NCI-H1048 (cell line): ENCODE measurements at regions not wholly inside any gene's neighbourhood (a gene's known extent, or its start where the extent isn't known, plus 50 kb on each side); places are given as distances from the start of the nearest gene placed in this dataset.
"Not testable (repeated sequence)": the region's sequence is repeated elsewhere in the genome, so short reads cannot be mapped to it uniquely, and the experiment has no call there.

ENCODE experiments used
- DNase-seq: peaks from one replicate; lab custom pipeline; 2025; lab: John Stamatoyannopoulos, UW

DNA sequence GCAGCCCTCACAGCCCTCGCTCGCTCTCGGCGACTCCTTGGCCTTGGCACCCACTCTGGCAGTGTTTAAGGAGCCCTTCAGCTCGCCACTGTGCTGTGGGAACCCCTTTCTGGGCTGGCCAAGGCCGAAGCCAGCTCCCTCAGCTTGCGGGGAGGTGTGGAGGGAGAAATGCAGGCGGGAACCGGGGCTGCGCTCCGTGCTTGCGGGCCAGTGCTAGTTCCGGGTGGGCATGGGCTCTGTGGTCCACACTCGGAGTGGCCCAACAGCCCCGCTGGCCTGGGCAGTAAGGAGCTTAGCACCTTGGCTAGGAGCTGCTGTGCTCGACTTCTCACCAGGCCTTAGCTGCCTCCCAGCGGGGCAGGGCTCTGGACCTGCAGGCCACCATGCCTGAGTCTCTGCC, 192.6 kb downstream of the COX18 start:
- no peak for DNase-seq

DNA sequence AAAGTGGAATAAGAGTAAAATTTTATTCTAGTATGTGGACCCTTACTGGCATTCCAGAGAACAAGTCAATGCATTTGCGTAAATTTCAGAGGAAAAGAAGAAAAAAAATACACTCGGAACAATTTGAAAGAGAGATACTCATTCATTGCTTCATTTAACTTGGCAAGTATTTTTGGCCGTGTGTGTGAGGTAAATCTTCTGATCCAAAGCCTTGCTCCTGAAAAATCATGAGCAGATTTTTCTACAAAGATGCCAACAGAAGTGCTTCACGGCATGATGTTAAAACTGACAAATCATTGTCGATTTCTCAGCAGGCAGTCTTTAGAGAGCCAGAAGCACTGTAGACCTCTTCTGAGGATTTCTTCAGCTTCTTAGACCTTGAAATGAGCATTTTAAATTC, 194.0 kb downstream of the COX18 start:
- no peak for DNase-seq

DNA sequence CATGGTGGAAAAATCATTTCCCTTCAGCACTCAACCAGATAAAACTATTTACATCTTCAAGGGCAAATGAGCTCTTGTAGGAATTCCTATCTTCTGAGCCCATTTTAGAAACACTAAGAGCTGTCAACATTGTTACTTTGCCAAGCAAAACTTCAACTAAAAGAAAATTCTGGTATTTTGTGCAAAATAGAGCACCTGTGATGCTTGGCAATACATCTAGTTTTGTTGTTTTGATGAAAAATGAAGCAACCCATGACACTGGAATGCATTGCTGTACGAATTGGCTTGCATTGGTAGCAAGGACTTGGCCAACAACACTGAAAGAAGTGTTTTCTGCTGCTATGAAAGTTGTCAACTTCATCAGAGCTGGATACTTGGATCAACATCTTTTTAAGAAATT, 194.4 kb downstream of the COX18 start:
- no peak for DNase-seq

DNA sequence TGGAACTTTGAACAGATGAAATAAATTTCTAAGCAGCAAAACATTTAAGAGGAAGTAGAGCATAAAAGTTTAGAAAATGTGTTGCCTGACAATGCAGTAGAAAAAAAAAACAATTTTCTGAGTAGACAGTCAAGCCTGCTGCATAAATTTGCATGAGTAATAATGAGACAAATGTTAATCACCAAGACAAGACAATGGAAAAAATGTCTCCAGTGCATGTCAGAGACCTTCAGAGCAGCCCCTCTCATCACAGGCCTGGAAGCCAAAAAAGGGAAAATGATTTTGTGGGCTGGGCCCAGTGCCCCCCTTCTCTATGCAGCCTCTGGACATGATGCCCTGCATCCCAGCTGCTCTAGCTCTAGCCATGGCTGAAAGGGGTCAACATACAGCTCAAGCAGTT, 204.6 kb downstream of the COX18 start:
- DNase-seq, result no peak

DNA sequence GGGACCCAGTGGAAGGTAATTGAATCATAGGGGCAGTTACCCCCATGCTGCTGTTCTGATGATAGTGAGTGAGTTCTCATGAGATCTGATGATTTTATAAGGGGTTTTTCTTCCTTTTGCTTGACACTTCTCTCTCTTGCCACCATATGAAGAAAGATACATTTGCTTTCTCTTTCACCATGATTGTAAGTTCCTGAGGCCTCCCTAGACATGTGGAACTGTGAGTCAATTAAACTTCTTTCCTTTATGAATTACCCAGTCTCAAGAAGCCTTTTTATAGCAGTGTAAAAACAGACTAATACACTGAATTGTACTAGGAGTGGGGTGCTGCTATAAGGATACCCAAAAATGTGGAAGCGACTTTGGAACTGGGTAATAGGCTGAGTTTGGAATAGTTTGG, 205.2 kb downstream of the COX18 start:
- not testable (repeated sequence) for DNase-seq

DNA sequence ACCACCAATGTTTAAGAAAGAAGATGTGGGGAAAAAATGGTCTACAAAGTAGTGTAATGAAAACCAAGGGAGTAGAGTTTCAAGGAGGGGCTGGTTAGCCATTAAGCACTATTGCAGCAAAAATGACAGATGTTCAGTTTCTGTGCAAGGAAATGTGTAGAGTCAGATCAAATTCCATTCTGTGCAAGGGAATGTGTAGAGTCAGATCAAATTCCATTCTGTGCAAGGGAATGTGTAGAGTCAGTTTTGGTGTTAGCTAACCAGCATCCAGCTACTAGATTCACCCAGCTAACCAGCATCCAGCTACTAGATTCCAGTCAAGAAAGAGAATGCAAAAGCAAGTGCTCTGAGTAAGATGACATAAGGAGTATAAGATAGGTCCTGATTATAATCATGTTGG, 208.8 kb downstream of the COX18 start:
- DNase-seq, result no peak

DNA sequence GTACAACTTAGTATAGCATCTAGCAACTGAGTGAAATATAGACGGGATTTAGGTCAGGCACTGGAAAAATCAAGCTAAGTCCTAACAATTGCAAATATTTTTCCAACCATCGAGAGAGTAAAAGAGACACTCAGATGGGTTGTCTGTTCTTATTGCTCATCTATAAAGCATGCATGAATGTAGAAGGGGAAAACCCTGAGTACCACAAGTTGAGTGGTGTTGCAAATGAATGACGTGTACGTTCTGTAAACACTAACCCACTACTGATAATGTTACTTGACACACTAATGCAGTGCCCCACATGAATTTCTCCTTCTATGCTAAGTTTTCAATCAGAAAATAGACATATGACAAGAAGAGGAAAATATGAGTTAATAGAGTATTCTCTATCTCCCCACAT, 211.2 kb downstream of the COX18 start:
- no peak for DNase-seq

DNA sequence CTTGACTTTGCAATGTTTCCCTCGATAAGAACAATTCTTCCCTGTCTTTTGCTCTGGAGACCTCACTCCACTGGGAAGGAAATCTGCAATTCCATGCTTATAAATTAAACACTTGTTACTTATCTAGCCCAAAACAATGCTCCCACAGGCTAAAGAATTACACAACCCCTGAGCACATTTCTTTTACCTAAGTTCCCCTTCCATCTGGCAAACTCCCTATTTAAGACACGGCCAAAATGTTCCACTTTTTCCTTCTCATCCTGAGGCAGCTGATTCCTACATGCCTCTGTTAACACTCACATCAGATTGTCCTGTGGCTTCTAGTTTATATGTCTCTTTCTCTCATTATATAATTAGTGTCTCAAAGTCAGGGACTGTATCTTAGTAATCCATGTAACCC, 211.7 kb downstream of the COX18 start:
- DNase-seq, result no peak

DNA sequence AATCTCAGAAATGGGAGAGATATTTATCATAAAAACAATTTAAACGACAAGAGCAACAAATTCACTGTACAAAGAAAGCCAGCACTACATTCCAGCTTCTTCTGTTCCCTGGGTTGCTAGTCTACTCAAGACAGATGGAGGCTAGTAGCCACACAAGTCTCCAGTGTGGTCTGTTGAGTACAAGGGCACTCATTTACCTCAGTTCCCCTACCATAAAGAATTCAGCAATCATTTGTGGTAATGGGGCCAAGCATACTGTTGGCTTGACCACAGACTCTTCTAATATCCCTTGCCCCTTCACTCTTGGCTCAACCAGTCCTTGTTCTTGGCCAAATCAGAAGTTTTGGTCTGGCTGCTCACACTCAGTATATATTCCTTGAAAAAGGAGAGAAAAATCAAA, 212.3 kb downstream of the COX18 start:
- no peak for DNase-seq

DNA sequence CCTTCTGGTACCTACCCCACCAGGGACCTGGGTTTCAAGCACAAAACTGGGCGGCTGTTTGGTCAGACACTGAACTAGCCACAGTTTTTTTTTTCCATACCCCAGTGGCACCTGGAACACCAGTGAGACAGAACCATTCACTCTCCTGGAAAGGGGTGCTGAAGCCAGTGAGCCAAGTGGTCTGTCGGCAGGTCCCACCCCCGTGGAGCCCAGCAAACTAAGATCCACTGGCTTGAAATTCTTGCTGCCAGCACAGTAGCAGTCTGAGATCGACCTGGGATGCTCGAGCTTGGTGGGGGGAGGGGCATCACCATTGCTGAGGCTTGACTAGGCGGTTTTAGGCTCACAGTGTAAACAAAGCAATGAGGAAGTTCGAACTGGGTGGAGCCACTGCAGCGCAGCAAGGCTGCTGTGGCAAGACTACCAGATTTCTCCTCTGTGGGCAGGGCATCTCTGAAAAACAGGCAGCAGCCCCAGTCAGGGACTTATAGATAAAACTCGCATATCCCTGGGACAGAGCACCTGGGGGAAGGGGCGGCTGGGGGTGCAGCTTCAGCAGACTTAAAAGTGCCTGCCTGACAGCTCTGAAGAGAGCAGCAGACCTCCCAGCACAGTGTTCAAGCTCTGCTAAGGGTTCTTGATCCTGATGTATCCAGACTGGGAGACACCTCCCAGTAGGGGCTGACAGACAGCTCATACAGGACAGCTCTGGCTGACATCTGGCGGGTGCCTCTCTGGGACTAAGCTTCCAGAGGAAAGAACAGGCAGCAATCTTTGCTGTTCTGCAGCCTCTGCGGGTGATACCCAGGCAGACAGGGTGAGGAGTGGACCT, 223.0 kb downstream of the COX18 start:
- DNase-seq, result no peak

DNA sequence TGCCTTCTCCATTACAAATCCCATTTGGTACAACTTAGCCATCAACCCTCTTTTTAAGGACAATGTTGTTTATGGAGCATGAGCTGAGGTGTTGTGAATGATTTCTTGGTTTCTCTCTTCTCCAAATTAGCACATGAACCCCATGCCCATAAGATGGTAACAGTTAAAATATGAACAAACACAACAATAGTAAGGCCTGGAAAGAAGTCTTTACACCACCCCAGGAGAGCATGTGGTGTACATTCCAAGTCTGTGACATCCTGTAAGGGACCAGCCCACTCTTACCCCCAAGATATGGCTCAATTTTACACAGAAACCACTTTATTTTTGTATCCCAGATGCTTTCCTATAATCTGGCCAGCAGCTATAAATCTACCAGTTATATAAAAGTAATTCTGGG, 226.1 kb downstream of the COX18 start:
- DNase-seq, result no peak

DNA sequence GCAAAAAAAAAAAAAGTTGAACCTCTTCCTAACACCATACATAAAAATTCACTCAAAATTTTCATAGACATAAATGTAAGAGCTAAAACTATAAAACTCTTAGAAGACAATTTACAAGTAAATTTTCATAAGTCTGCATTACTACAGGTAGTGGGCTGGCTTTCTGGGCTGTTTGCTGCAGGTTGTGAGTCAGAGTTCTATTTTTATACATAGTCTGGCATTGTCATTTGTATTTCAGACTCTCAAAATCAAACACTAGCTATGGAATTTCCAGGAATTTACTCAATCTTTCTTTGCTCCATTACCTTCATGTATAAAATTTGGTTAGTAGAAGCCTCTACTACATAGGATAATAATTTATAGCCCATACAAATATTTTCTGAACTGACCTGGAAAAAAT, 227.2 kb downstream of the COX18 start:
- DNase-seq, result no peak

DNA sequence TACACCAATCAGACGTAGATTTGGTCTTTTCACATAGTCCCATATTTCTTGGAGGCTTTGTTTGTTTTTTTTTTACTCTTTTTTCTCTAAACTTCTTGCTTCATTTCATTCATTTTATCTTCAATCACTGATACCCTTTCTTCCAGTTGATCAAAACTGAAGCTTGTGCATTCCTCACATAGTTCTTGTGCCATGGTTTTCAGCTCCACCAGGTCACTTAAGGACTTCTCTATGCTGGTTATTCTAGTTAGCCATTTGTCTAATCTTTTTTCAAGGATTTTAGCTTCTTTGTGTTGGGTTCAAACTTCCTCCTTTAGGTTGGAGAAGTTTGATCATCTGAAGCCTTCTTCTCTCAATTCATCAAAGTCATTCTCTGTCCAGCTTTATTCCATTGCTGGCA, 229.3 kb downstream of the COX18 start:
- DNase-seq, result not testable (repeated sequence)

DNA sequence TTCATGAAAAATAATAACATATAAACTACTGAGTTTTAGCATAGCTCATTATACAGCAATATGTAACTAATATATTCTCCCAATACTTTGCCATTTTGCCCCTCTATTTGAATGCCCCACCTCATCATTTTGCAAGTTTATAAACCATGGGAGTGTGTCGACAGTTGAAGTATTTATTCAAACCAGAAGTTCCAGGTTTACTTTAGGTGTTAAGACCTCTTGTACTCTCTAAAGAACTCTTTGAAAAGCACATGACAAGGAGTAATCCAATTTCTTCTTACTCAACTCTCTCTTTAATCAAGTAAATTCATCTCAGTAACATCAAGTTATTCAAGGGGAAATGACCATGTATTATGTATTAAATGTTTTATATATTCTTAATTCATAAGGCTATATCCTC, 240.7 kb downstream of the COX18 start:
- DNase-seq, result no peak

DNA sequence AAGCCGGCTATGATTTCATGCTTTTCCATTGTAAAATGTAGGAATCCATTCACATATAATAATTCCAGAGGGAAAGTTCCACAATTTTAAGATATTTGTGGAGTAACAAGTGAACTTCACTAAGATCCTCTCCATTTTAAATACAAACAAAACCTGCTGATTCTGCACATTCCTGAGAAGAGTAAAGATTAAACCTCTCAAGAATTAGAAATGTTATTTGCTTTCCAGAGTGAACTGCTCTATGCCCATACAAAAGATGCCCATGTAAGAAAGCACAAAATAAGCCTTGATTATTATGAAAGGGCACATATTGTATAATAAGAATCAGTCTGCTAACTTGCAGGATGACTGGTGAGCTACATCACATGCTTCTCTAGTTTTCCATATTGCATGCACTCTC, 241.5 kb downstream of the COX18 start:
- DNase-seq, result no peak

DNA sequence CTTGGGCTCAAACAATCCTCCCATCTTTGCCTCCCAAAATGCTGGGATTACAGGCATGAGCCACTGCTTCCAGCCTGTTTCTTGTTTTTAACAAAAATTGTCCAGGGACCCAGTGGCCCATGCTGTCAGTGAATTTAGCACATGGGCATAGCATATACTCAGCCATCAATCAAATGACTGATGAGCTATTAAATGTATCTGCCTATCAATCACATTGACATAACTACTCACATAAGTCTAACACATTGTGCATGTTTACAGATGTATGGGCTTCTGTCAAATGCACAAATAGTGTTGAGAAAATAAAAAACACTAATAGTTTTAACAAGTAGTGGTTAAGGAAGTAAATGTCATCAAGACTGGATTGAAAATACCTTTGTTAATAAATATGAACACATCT, 249.4 kb downstream of the COX18 start:
- no peak for DNase-seq

DNA sequence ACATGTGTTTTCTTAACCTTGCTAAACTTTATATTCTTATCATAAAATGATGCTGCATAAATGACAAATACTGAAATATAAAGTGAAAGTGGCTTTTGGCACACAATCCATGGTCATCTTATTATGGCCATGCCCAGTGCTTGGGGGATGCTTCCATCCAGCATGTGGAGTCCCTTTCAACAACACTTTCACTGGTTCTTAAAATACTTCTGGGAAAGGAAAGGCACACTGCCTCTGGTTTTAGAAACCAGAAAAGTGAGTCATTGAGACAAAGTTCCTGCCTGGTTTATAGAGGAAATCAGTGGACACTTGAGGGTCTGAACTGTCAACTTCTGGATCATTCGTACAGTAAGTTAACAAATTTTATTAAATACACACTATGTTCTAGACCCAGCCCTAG, 248.0 kb upstream of the ADAMTS3 start:
- DNase-seq, result no peak

DNA sequence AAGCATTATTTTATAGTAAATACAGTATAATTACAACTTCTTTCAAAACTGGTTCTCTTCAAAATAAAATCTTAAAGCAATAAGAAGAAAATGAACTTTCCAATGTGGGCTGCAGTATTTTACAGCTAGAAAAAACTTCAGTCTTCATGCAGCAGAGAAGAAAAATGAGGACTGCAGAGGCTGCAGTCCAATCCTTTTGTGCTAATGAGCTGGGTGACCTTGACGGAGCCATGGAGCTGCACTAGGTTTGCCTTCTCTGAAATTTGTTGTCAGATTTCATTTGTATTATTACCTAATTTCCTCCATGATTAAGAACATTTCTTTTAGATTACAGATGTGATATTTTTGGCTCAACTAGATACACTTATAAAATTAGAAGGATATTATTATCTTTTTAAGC, 245.2 kb upstream of the ADAMTS3 start:
- no peak for DNase-seq

DNA sequence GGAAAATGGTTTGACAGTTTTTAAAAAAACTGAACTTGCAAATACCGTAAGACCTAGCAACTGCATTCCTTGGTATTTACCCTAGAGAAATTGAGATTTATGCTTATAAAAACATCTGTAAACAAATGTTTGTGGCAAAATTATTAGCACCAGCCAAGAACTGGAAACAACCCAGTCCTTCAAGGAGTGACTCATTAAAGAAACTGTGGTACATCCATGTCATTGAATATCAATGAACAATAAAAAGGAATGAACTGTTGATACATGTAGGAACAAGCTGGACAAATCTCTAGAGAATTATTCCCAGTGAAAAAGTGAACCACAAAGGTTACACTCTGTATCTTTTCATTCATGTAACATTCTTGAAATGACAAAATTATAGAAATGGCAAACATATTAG, 240.2 kb upstream of the ADAMTS3 start:
- DNase-seq, result no peak

DNA sequence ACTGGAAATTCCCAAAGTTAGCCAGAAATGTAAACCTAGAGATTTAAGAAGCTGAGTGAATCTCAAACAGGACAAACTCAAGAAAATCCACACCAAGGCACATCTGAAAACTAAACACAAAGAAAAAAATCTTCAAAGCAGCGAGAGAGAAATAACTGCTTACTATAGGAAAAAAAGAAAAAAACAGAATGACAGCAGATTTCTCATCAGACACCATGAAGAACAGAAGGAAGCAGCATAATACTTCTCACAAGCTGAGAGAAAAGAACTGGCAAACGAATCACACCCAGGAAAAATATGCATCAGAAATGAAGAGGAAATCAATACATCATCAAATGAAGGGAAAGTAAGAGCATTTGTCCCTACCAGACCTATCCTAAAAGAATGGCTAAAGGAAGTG, 236.3 kb upstream of the ADAMTS3 start:
- DNase-seq, result no peak

DNA sequence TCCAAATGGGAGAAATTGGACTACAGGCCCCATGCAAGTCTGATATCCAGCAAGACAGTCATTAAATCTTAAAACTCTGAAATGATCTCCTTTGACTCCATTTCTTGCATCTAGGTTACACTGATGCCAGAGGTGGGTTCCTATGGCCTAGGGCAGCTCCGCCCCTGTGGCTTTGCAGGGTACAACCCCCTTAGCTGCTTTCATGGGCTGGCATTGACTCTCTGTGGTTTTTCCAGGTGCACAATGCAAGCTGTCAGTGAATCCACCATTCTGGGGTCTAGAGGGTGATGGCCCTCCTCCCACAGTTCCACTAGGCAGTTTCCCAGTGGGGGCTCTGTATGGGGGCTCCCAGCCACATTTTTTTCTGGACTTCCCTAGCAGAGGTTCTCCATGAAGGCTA, 228.5 kb upstream of the ADAMTS3 start:
- DNase-seq, result no peak

DNA sequence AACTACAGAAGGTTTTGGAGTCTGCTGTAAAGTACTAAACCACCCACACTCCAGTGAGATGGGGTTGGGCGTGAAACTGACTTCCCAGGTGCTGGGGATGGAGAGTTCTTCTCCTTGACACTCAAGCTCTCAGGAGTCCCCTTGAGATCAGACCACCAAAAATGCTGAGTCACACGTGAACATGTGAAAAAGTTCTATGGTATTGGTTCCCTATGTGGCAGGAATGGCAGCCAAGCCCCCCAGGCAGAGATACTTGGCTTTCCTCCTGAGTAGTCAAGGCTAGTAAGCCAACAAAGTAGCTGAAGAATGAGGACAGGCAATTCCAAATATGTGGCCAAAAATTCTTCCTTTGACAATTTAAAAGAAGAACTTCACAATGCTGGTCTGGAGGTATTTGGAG, 222.0 kb upstream of the ADAMTS3 start:
- DNase-seq, result no peak

DNA sequence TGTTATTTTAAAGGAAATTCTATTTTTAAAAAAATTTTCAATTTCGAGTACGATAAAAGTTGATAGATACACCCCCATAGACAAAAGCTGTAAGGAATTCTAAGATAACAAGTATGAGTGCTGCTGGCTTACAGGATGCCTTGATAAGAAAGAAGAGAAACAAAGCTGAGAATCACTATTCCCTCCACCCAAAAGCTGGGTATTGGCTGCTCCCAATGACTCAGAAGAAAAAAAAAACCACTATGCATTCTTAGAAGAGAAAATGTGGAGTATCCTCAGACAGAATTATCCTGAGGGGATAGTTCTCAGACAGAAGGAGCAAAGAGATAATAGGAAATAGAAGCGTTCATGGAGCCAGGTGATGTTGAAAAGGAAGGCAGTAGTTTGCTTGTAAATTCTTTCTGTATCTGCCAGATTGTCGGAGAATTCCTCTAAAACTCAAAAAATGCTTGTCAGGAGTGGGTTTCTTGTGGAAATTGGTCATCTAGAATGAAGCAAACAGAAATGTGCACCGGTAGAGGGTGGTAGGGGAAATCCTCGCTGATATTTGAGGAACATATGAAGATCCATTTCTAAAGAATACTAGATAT, 217.5 kb upstream of the ADAMTS3 start:
- DNase-seq, result no peak

DNA sequence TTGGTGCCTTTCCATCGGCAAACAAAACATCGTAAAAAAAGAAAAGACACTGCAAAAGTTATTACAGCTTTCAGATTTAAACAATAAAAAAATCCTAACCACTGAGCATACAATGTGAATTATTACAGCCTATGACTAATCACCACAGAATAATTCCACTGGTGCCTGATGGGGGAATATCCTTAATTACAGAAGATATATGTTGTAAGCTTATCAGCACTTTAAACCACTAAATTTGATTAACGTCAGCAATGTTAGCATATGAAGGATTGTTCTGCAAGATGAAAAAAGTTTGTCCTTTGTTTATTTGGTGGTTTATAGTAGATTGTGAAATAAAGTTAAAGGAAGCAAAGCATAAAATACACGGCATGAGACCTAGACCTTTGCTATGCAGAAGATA, 210.2 kb upstream of the ADAMTS3 start:
- no peak for DNase-seq
